A549 (cell line): ENCODE measurements at regions not wholly inside any gene's neighbourhood (a gene's known extent, or its start where the extent isn't known, plus 50 kb on each side); places are given as distances from the start of the nearest gene placed in this dataset.
"Not testable (repeated sequence)": the region's sequence is repeated elsewhere in the genome, so short reads cannot be mapped to it uniquely, and the experiment has no call there.

ENCODE experiments used
- CTCF ChIP-seq: fragments of >200 bp; sonication (Bioruptor Twin); formaldehyde crosslinking; IDR thresholded peaks from 3 replicates; pipeline ENCODE4 v1.5.1; 2016
- EP300 ChIP-seq, 2 experiments: fragments of >200 bp; sonication (Bioruptor Twin); formaldehyde crosslinking; IDR thresholded peaks; 2 replicates in 1 of 2; 3 replicates in 1 of 2; pipeline ENCODE4 v1.6.1; 2016 to 2017
- MAZ ChIP-seq: fragments of 150-350 bp; IDR thresholded peaks from 2 replicates; pipeline ENCODE4 v1.6.1; 2014; ENCODE audit warnings: antibody characterized with exemption, low read depth, low read length, borderline replicate concordance

GRCh38 chr1:22211459-22211858 is 68.6 kb upstream of the WNT4 start:
- not testable (repeated sequence) for TF ChIP-seq MAZ; CTCF; EP300 (IDR thresholded peaks at IDR 0.05)
